HepG2 (cell line): ENCODE measurements at regions not wholly inside any gene's neighbourhood (a gene's known extent, or its start where the extent isn't known, plus 50 kb on each side); places are given as distances from the start of the nearest gene placed in this dataset.

Experiments used
- ATAC-seq: fragments of 200-7000 bp; cut with Tn5 transposase; 3 replicates; pipeline ENCODE4 v1.9.1; 2020; ENCODE audit warnings: mild to moderate bottlenecking, moderate library complexity
- BruUV-seq: library from RNA; stranded (reverse); fragments of 400-500 nt; replicated peaks from 2 replicates; lab custom pipeline; 2021; lab: Mats Ljungman, UMichigan
- CTCF ChIA-PET: fragments of 300-600 bp; formaldehyde crosslinking; extraction: SDS; loops from one replicate; lab custom pipeline; 2021; ENCODE audit warnings: low total read pairs, inconsistent platforms, low intra/inter-chr PET ratio; lab: Yijun Ruan, JAX
- POLR2A ChIA-PET: fragments of 350-600 bp; sonication (Branson Sonifier 250); formaldehyde crosslinking; loops from one replicate; lab custom pipeline; 2020; ENCODE audit warnings: antibody characterized with exemption, inconsistent platforms; lab: Yijun Ruan, JAX
- DNase-seq: peaks from one replicate; pipeline ENCODE4 v3.0.0-alpha.2; 2015; ENCODE audit warnings: low spot score
- FAIRE-seq: peaks from 3 replicates; lab custom pipeline; 2011; peaks lifted over from hg19 to GRCh38; lab: Jason Lieb, UNC
- H2AFZ ChIP-seq: one replicate; pipeline ENCODE4 v1.6.1; 2011; ENCODE audit warnings: low read length, inconsistent platforms
- H3K27ac ChIP-seq: fragments of 300-600 bp; 3 replicates; pipeline ENCODE4 v1.8.0; 2011; ENCODE audit warnings: mixed run types, mild to moderate bottlenecking, mixed read lengths, low read length, inconsistent platforms; ENCODE audit not compliant: insufficient read depth; ENCODE audit errors: extremely low read length
- H3K27me3 ChIP-seq, 2 experiments: fragments of 200-600 bp in 1 of 2; 2 replicates in 1 of 2; 3 replicates in 1 of 2; pipeline versions ENCODE4 v1.6.0 to v1.8.0; 2011; ENCODE audit warnings: low read length in 2 of 2, mild to moderate bottlenecking in 2 of 2, moderate library complexity in 2 of 2, inconsistent platforms in 1 of 2; ENCODE audit not compliant: insufficient read depth in 2 of 2, control insufficient read depth in 1 of 2
- H3K36me3 ChIP-seq, 2 experiments: fragments of 200-600 bp in 1 of 2; replicated peaks in 1 of 2; 2 replicates in 1 of 2; 3 replicates in 1 of 2; pipeline versions ENCODE4 v1.5.1 to v1.8.0; 2011; ENCODE audit warnings: low read length in 2 of 2, inconsistent platforms in 1 of 2; ENCODE audit not compliant: insufficient read depth in 2 of 2, control insufficient read depth in 1 of 2
- H3K4me1 ChIP-seq: 2 replicates; pipeline ENCODE4 v1.5.1; 2012; ENCODE audit warnings: low read length, inconsistent platforms; ENCODE audit not compliant: insufficient read depth
- H3K4me2 ChIP-seq: 2 replicates; pipeline ENCODE4 v1.6.0; 2011; ENCODE audit warnings: low read depth, low read length, inconsistent platforms
- H3K4me3 ChIP-seq, 3 experiments: fragments of 200-600 bp in 1 of 3; sonication (generic), shearing (Covaris generic) in 1 of 3; replicated peaks in 1 of 3; 2 replicates each; pipeline ENCODE4 v1.5.1; 2011 to 2016; ENCODE audit warnings: low read length in 3 of 3, inconsistent platforms in 2 of 3, low read depth in 2 of 3, mild to moderate bottlenecking in 2 of 3, control low read depth in 1 of 3, mixed read lengths in 1 of 3; ENCODE audit not compliant: insufficient read depth in 1 of 3
- H3K79me2 ChIP-seq: one replicate; pipeline ENCODE4 v1.6.1; 2011; ENCODE audit warnings: low read length, inconsistent platforms; ENCODE audit not compliant: insufficient read depth
- H3K9ac ChIP-seq: 2 replicates; pipeline ENCODE4 v1.6.0; 2011; ENCODE audit warnings: mild to moderate bottlenecking, low read depth, low read length, inconsistent platforms; ENCODE audit not compliant: insufficient read depth
- H3K9me3 ChIP-seq: 2 replicates; pipeline ENCODE4 v1.5.1; 2012; ENCODE audit warnings: mild to moderate bottlenecking, low read length
- H4K20me1 ChIP-seq: 2 replicates; pipeline ENCODE4 v1.6.0; 2011; ENCODE audit warnings: inconsistent platforms, mild to moderate bottlenecking, low read length, moderate library complexity; ENCODE audit not compliant: insufficient read depth
- RBM22 ChIP-seq: fragments of 200-400 bp; formaldehyde crosslinking; optimal IDR thresholded peaks from 2 replicates; pipeline ENCODE3; 2017; ENCODE audit warnings: mild to moderate bottlenecking, low read length, moderate library complexity
- SCMH1 ChIP-seq: sonication (generic); formaldehyde crosslinking; IDR thresholded peaks from 2 replicates; pipeline ENCODE4 v1.9.0; 2021; ENCODE audit warnings: missing genetic modification reagents, mild to moderate bottlenecking, borderline replicate concordance
- SNAPC4 ChIP-seq: sonication (generic); formaldehyde crosslinking; IDR thresholded peaks from 2 replicates; pipeline ENCODE4 v1.4.0; 2020; ENCODE audit warnings: mild to moderate bottlenecking, missing genetic modification reagents
- TFE3 ChIP-seq: IDR thresholded peaks from 2 replicates; pipeline ENCODE4 v1.6.1; 2016
- ZNF646 ChIP-seq: sonication (generic); formaldehyde crosslinking; IDR thresholded peaks from 2 replicates; pipeline ENCODE4 v1.9.0; 2021; ENCODE audit warnings: mild to moderate bottlenecking, missing genetic modification reagents
- WGBS: methylation state at CpG from one replicate; pipeline ENCODE4 v1.1.6; 2017; ENCODE audit warnings: low lambda C conversion rate; 5-methylcytosine and 5-hydroxymethylcytosine counted together
- in situ Hi-C: cut with HindIII; loops from 2 replicates; pipeline ENCODE4 v1.10.0; 2017; ENCODE audit warnings: low pct_unique_long_range_greater_than_20kb; ENCODE audit not compliant: extremely low pct_ligation_motif_present
- intact Hi-C: fragments of 100-400 bp; cut with micrococcal nuclease; formaldehyde crosslinking; loops from one replicate; pipeline ENCODE4 v1.10.0; 2022; ENCODE audit not compliant: unreplicated experiment

GRCh38 chr12:88903333-88903732 is 323.1 kb upstream of the KITLG start:
- ATAC-seq: no peak
- Histone ChIP-seq H4K20me1 (no peaks in the 10 kb centered on the region), H3K9ac (no peak overlapping the region), H3K4me2 (no peak overlapping the region), H3K4me1 (peaks cover 6% of the 10 kb centered on the region; the same call in 1 of the 2 replicates), H2AFZ (no peak overlapping the region), H3K4me3 (no peak overlapping the region), H3K27ac (no peak overlapping the region), H3K79me2 (no peaks in the 10 kb centered on the region), H3K9me3 (no peaks in the 10 kb centered on the region), H3K36me3 (no peaks in the 10 kb centered on the region), H3K27me3 (no peaks in the 10 kb centered on the region; a peak in 1 of 5 replicates)
- CTCF ChIA-PET: no interaction called here
- TF ChIP-seq SCMH1 (CRISPR knock-in tag): no peak
- DNase-seq: no peak
- 51% methylated on average over 4 of the region's 4 CpGs for WGBS
- no TSS peak for BruUV-seq
- in situ Hi-C loops: no loop called here
- intact Hi-C loops: no loop called here
- FAIRE-seq: no peak
- POLR2A ChIA-PET: no interaction called here

- no peak overlapping the region for H3K4me2 ChIP-seq
- no peak overlapping the region for H2AFZ ChIP-seq
- no peaks in the 10 kb centered on the region for H3K36me3 ChIP-seq
- H3K9me3 ChIP-seq: no peaks in the 10 kb centered on the region
- ChIA-PET CTCF (no interaction called here), POLR2A (no interaction called here)
- no peaks in the 10 kb centered on the region for H3K4me1 ChIP-seq
- H4K20me1 ChIP-seq: no peaks in the 10 kb centered on the region
- H3K9ac ChIP-seq: no peak overlapping the region
- no peak for FAIRE-seq
- no peaks in the 10 kb centered on the region; a peak in 1 of 5 replicates for H3K27me3 ChIP-seq
- 70% methylated on average over 1 of the region's 1 CpG for WGBS
- no TSS peak for BruUV-seq
- H3K27ac ChIP-seq: no peak overlapping the region
- no peak for ATAC-seq
- in situ Hi-C loops: no loop called here
- no peaks in the 10 kb centered on the region for H3K79me2 ChIP-seq
- intact Hi-C loops: no loop called here
- no peak for DNase-seq
- H3K4me3 ChIP-seq: no peak overlapping the region
- TF ChIP-seq RBM22: no peak
- TF ChIP-seq ZNF646 (CRISPR knock-in tag): no peak
- no peak for TF ChIP-seq TFE3
- TF ChIP-seq SNAPC4 (CRISPR knock-in tag): no peak
Measured at GRCh38 chr12:88897723-88898122, 317.5 kb upstream of the KITLG start.
